ENCODE measurements at regions not wholly inside any gene's neighbourhood (a gene's known extent, or its start where the extent isn't known, plus 50 kb on each side); places are given as distances from the start of the nearest gene placed in this dataset.
"Not testable (repeated sequence)": the region's sequence is repeated elsewhere in the genome, so short reads cannot be mapped to it uniquely, and the experiment has no call there.

DNA sequence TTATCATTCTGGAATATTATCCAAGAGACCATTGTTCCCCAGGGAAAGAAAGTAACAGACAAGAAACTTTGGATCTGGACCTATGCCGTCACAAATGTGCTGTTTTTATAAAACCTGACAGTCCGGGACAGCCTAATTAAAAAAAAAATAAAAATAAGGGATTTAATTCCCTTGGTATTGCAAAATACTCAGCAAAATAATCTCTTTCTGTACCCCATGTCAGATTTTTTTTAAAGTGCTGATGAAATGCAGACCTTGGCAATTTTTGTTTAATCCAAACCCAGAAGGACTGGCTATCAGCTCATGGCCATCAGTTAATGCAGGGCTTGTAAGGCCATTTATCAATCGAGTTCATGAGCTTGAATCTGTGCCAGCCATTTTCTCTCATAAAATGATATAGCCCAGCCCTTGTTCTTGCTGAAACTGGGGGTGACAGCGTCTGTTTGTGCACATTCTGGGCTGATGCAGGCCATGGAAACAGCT is 162.7 kb upstream of the S1PR3 start:
- Mint-ChIP-seq H3K4me1 (peaks cover 0 to 6% (median 3%) of the 10 kb centered on the region in 4 donors), H3K36me3 (no peaks in the 10 kb centered on the region)
- no peak for ATAC-seq

GRCh38 chr9:88829276-88829675 is 162.0 kb upstream of the S1PR3 start:
- no peak for DNase-seq

More for the DNA sequence above, 162.7 kb upstream of the S1PR3 start:
- Mint-ChIP-seq H3K27me3 (peaks cover 47 to 100% (median 75%) of the 10 kb centered on the region in 5 donors), H3K9me3 (peaks cover 0 to 5% (median 0%) of the 10 kb centered on the region in 9 donors), H3K4me3 (no peak overlapping the region), H3K27ac (no peak overlapping the region)
- no peak for DNase-seq
- POLR2A ChIA-PET = interaction anchor here (0.7 kb wide), 1 partner anchor 1950 kb away, joined by 3 read pairs; no protein-coding TSS in a partner anchor

GRCh38 chr9:88831713-88832407 is 159.4 kb upstream of the S1PR3 start:
- Mint-ChIP-seq H3K4me3 (no peak overlapping the region), H3K36me3 (no peaks in the 10 kb centered on the region), H3K27ac (peak overlapping the region in 1 of 10 donors; percentile 1), H3K27me3 (peaks cover 45 to 92% (median 62%) of the 10 kb centered on the region in 5 donors), H3K4me1 (peaks cover 15 to 33% (median 27%) of the 10 kb centered on the region in 4 donors), H3K9me3 (peaks cover 0 to 3% (median 0%) of the 10 kb centered on the region in 9 donors)
- DNase-seq (no peak), ATAC-seq (no peak)
- POLR2A ChIA-PET = no interaction called here

More at GRCh38 chr9:88829276-88829675, 162.0 kb upstream of the S1PR3 start:
- H3K4me1 Mint-ChIP-seq = peaks cover 7 to 13% (median 9%) of the 10 kb centered on the region in 4 donors
- peaks cover 0 to 5% (median 0%) of the 10 kb centered on the region in 9 donors for H3K9me3 Mint-ChIP-seq
- H3K27ac Mint-ChIP-seq = no peak overlapping the region
- POLR2A ChIA-PET = interaction anchor here (0.7 kb wide), 1 partner anchor 1950 kb away, joined by 3 read pairs; no protein-coding TSS in a partner anchor
- no peak for ATAC-seq
- peaks cover 54 to 100% (median 77%) of the 10 kb centered on the region in 5 donors for H3K27me3 Mint-ChIP-seq
- H3K4me3 Mint-ChIP-seq = no peak overlapping the region
- H3K36me3 Mint-ChIP-seq = no peaks in the 10 kb centered on the region

DNA sequence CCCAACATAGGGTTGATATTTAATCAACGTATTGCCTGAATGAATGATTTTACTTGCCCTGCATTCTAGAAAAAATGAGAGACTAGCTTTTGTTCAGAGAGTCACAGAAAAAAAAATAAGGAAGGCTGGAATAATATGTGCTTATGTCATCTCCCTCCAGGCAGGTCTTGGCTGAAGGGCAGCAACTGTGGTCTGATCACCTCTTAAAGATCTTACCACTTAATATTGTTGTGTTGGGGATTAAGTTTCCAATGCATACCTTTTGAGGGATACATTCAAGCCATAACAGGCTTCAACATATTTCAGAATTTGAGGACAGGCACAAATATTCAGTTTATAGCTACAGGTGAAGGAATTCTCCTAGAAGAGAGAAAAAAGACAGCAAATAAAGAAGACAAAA is 157.3 kb upstream of the S1PR3 start:
- ATAC-seq (no peak), DNase-seq (no peak)
- Mint-ChIP-seq H3K36me3 (no peaks in the 10 kb centered on the region), H3K4me1 (peaks cover 15 to 33% (median 27%) of the 10 kb centered on the region in 4 donors), H3K4me3 (peak overlapping the region in 2 of 10 donors; percentile 1 to 17), H3K27ac (no peak overlapping the region), H3K27me3 (peaks cover 49 to 87% (median 61%) of the 10 kb centered on the region in 5 donors), H3K9me3 (peaks cover 0 to 3% (median 0%) of the 10 kb centered on the region in 9 donors)
- POLR2A ChIA-PET = no interaction called here

DNA sequence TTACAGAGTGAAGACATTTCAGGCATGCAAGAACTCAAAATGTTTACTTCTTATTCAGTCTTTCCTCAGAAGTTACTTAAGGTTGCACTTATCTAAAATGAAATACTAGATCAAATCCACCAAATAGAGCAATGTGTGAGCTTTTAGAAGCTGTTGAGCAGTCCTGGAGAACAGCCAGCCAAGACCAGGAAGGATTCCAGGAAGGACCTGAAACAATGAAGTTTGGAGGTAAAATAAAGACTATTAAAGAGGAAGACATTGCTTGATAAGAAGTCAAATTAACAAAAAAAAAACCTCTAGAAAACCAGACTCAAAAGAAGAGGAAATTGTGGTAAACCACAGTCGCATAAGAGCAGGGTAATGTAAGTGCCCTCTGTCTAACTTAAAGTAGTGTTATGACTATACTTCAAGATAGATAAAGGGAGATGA is 156.2 kb upstream of the S1PR3 start:
- Mint-ChIP-seq H3K4me3 (peak overlapping the region; percentile 2 to 74 (median 66)), H3K27ac (peak overlapping the region in 5 of 10 donors; percentile 21 to 89 (median 75)), H3K36me3 (no peaks in the 10 kb centered on the region), H3K9me3 (peaks cover 0 to 3% (median 0%) of the 10 kb centered on the region in 9 donors), H3K4me1 (peaks cover 15 to 33% (median 27%) of the 10 kb centered on the region in 4 donors), H3K27me3 (peaks cover 51 to 87% (median 64%) of the 10 kb centered on the region in 5 donors)
- POLR2A ChIA-PET = interaction anchor here (0.6 kb wide), 1 partner anchor 1614 kb away, joined by 4 read pairs; no protein-coding TSS in a partner anchor
- peak in 5 of 10 donors; percentile 3 to 82 (median 70) for DNase-seq
- ATAC-seq = peak; percentile 99

DNA sequence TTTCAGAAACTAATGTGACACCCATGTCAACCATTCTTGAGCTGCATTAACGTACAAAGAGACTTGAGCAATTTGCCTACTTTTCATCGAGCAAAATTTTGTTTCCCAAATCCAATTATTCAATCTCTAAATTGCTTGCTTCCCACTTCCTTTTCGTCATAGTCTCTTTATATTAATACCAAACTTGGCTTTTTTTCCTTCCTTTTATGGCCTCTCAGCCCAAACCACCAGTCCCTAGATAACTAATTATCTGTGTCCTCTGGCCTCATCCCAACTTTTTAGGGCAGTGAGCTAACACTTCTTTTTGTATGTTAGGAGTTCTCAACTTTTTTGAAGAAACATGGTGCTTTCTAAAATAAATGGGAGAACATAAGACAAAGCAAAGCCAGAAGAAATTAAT is 155.5 kb upstream of the S1PR3 start:
- Mint-ChIP-seq H3K27ac (no peak overlapping the region), H3K9me3 (peaks cover 0 to 5% (median 0%) of the 10 kb centered on the region in 9 donors), H3K36me3 (peaks cover 0 to 2% (median 0%) of the 10 kb centered on the region in 3 donors), H3K27me3 (peaks cover 47 to 81% (median 63%) of the 10 kb centered on the region in 5 donors), H3K4me3 (peak overlapping the region in 5 of 10 donors; percentile 20 to 45 (median 28)), H3K4me1 (peaks cover 15 to 33% (median 27%) of the 10 kb centered on the region in 4 donors)
- DNase-seq (no peak), ATAC-seq (no peak)
- POLR2A ChIA-PET = no interaction called here

GRCh38 chr9:88837731-88838130 is 153.5 kb upstream of the S1PR3 start:
- Mint-ChIP-seq H3K36me3 (peaks cover 0 to 2% (median 0%) of the 10 kb centered on the region in 3 donors), H3K9me3 (peaks cover 0 to 2% (median 0%) of the 10 kb centered on the region in 9 donors), H3K27me3 (peaks cover 37 to 74% (median 57%) of the 10 kb centered on the region in 5 donors), H3K4me1 (peaks cover 12 to 31% (median 25%) of the 10 kb centered on the region in 4 donors), H3K27ac (no peak overlapping the region), H3K4me3 (no peak overlapping the region)
- no peak for ATAC-seq
- POLR2A ChIA-PET = interaction anchor here (1.1 kb wide), 1 partner anchor 11 kb away, joined by 3 read pairs; no protein-coding TSS in a partner anchor
- DNase-seq = no peak

DNA sequence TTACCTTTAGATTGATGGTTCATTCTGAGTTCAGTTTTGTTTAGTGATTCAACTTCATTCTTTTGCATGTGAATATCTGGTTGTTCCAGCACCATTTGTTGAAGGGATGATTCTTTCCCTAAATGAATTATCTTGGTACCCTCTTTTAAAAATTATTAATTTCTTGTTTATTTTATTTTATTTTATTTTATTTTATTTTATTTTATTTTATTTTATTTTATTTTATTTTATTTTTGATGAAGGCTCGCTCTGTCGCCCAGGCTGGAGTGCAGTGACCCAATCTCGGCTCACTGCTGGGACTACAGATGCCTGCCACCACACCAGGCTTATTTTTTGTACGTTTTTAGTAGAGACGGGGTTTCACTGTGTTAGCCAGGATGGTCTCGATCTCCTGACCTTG is 141.4 kb upstream of the S1PR3 start:
- peaks cover 0 to 18% (median 13%) of the 10 kb centered on the region in 3 donors for H3K36me3 Mint-ChIP-seq
- POLR2A ChIA-PET, H3K4me1 Mint-ChIP-seq, H3K4me3 Mint-ChIP-seq, ATAC-seq, H3K27ac Mint-ChIP-seq, DNase-seq: not testable (repeated sequence)
- peaks cover 0 to 31% (median 7%) of the 10 kb centered on the region in 9 donors for H3K9me3 Mint-ChIP-seq
- peaks cover 16 to 54% (median 30%) of the 10 kb centered on the region in 5 donors for H3K27me3 Mint-ChIP-seq

DNA sequence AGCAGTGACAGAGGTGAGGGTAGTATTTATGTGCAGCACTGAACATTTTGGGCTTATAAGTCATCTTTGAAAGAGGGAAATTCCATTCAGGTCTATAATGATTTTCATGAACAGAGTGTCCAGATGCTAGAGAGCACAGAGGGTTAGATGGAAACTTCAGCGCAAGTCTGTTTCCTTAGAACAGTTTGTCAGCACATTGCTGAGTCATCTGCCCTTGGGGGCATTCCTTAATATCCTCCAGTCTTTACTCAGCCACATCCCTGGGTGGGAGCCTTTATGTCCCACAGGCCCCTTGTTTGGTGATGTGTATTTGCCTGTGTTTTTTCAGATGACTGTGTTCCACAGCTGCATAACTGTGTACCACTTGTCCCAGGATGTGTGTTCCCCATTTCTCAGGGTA is 138.5 kb upstream of the S1PR3 start:
- H3K36me3 Mint-ChIP-seq = peaks cover 0 to 28% (median 8%) of the 10 kb centered on the region in 3 donors
- ATAC-seq (no peak), DNase-seq (no peak)
- peaks cover 0 to 31% (median 16%) of the 10 kb centered on the region in 9 donors for H3K9me3 Mint-ChIP-seq
- H3K27me3 Mint-ChIP-seq = peaks cover 28 to 77% (median 38%) of the 10 kb centered on the region in 5 donors
- no peak overlapping the region for H3K4me3 Mint-ChIP-seq
- POLR2A ChIA-PET = no interaction called here
- no peak overlapping the region for H3K27ac Mint-ChIP-seq
- peaks cover 0 to 6% (median 2%) of the 10 kb centered on the region in 4 donors for H3K4me1 Mint-ChIP-seq

GRCh38 chr9:88870627-88871026 is 120.6 kb upstream of the S1PR3 start:
- H3K4me3 Mint-ChIP-seq = no peak overlapping the region
- POLR2A ChIA-PET = no interaction called here
- ATAC-seq = no peak
- DNase-seq = no peak
- H3K27me3 Mint-ChIP-seq = peaks cover 11 to 35% (median 27%) of the 10 kb centered on the region in 5 donors
- no peak overlapping the region for H3K27ac Mint-ChIP-seq
- H3K4me1 Mint-ChIP-seq = peaks cover 0 to 7% (median 0%) of the 10 kb centered on the region in 4 donors
- peaks cover 9 to 27% (median 12%) of the 10 kb centered on the region in 9 donors for H3K9me3 Mint-ChIP-seq
- peaks cover 0 to 12% (median 11%) of the 10 kb centered on the region in 3 donors for H3K36me3 Mint-ChIP-seq

- H3K9me3 Mint-ChIP-seq = peaks cover 9 to 27% (median 12%) of the 10 kb centered on the region in 9 donors
- H3K27ac Mint-ChIP-seq = no peak overlapping the region
- ATAC-seq (no peak), DNase-seq (no peak)
- peaks cover 0 to 7% (median 0%) of the 10 kb centered on the region in 4 donors for H3K4me1 Mint-ChIP-seq
- H3K36me3 Mint-ChIP-seq = peaks cover 0 to 16% (median 11%) of the 10 kb centered on the region in 3 donors
- H3K27me3 Mint-ChIP-seq = peaks cover 11 to 39% (median 28%) of the 10 kb centered on the region in 5 donors
- POLR2A ChIA-PET = no interaction called here
- no peak overlapping the region for H3K4me3 Mint-ChIP-seq
Measured at GRCh38 chr9:88871669-88872068, 119.6 kb upstream of the S1PR3 start.

GRCh38 chr9:88872192-88872946 is 118.9 kb upstream of the S1PR3 start:
- Mint-ChIP-seq H3K9me3 (peaks cover 9 to 20% (median 12%) of the 10 kb centered on the region in 9 donors), H3K27me3 (peaks cover 9 to 33% (median 27%) of the 10 kb centered on the region in 5 donors), H3K4me3 (no peak overlapping the region), H3K4me1 (peaks cover 0 to 7% (median 0%) of the 10 kb centered on the region in 4 donors), H3K36me3 (peaks cover 0 to 16% (median 11%) of the 10 kb centered on the region in 3 donors), H3K27ac (peak overlapping the region in 1 of 10 donors; percentile 71)
- DNase-seq (no peak), ATAC-seq (no peak)
- POLR2A ChIA-PET = no interaction called here

Measured in naive thymus-derived CD8-positive, alpha-beta T cell (primary cell).